GM06990 (cell line): ENCODE measurements at regions not wholly inside any gene's neighbourhood (a gene's known extent, or its start where the extent isn't known, plus 50 kb on each side); places are given as distances from the start of the nearest gene placed in this dataset.

Experiments used
- DNase-seq: peaks from one replicate; pipeline ENCODE4 v3.0.0-alpha.2; 2011; ENCODE audit not compliant: insufficient read length; ENCODE audit errors: extremely low read depth
- H3K27me3 ChIP-seq: replicated peaks from 2 replicates; pipeline ENCODE4 v1.6.0; 2011; ENCODE audit warnings: low read length; ENCODE audit not compliant: control insufficient read depth, insufficient read depth
- H3K36me3 ChIP-seq: 2 replicates; pipeline ENCODE4 v1.5.1; 2011; ENCODE audit warnings: low read length; ENCODE audit not compliant: control insufficient read depth, insufficient read depth
- H3K4me3 ChIP-seq: replicated peaks from 2 replicates; pipeline ENCODE4 v1.5.1; 2011; ENCODE audit warnings: low read depth, mild to moderate bottlenecking, control low read depth, low read length
- TF ChIP-seq, protein P1 (sequence below): IDR thresholded peaks from 2 replicates; pipeline ENCODE4 v1.5.1; 2011; ENCODE audit warnings: low read length, control low read depth, mild to moderate bottlenecking, inconsistent platforms; ENCODE audit not compliant: insufficient read depth, poor library complexity, severe bottlenecking

DNA sequence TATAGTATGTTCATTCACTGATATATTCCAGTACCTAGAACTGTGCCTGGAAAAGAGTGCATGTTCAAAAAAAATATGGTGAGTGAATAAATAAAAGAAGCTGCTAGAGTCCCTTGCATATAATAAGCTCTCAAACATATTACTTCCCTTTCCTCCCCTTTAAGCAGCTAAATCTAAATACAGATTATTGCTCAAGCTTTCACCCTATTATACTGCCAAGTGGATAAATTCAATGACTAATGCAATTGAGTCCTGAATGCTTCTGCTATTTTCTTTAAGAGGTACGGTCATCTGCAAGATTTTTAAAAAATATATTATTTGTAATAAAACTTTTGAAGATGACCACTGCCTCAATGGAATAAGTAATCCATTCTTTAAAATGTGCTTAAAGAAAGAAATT, 248.4 kb downstream of the PLK2 start:
- DNase-seq, result no peak
- Histone ChIP-seq H3K4me3 (no peak overlapping the region), H3K36me3 (no peaks in the 10 kb centered on the region), H3K27me3 (no peaks in the 10 kb centered on the region)
- TF ChIP-seq, protein P1, sequence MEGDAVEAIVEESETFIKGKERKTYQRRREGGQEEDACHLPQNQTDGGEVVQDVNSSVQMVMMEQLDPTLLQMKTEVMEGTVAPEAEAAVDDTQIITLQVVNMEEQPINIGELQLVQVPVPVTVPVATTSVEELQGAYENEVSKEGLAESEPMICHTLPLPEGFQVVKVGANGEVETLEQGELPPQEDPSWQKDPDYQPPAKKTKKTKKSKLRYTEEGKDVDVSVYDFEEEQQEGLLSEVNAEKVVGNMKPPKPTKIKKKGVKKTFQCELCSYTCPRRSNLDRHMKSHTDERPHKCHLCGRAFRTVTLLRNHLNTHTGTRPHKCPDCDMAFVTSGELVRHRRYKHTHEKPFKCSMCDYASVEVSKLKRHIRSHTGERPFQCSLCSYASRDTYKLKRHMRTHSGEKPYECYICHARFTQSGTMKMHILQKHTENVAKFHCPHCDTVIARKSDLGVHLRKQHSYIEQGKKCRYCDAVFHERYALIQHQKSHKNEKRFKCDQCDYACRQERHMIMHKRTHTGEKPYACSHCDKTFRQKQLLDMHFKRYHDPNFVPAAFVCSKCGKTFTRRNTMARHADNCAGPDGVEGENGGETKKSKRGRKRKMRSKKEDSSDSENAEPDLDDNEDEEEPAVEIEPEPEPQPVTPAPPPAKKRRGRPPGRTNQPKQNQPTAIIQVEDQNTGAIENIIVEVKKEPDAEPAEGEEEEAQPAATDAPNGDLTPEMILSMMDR, result no peak

DNA sequence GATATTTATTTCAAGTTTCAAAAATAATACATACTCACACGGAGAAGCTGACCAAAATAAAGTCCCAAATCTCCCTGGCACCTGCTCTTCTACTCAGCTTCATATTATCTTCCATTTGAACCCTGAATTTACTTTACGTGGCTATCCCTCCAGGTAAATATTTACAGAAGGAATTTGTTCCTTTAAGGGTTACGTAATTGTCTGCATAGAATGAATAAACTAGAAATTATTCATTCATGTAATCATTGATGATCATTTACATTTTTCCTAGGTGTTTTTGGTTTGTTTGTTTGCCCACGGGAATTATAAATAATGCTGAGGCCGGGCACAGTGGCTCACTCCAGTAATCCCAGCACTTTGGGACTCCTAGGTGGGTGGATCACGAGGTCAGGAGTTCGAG, 251.2 kb downstream of the PLK2 start:
- no peaks in the 10 kb centered on the region for H3K36me3 ChIP-seq
- DNase-seq, result no peak
- H3K4me3 ChIP-seq, result no peak overlapping the region
- TF ChIP-seq, protein P1, result no peak
- no peaks in the 10 kb centered on the region for H3K27me3 ChIP-seq

DNA sequence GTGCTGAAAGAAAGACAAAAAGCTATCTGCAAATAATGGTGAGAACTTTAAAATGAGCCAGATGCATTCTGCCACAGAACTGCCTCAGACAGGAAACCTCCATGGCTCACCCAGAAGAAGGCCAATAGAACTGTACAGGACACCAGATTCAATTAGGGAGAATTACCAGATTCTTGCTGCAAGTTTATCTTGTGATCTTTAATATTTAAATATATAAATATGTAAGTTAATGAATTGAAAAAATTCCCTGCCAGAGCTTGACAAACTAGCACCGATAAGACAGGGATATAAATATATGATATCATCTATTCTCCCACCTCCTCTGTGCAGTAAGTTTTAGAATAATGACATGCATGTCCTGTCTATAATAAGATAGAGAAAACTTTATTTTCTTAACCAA, 252.8 kb downstream of the PLK2 start:
- Histone ChIP-seq H3K36me3 (no peaks in the 10 kb centered on the region), H3K27me3 (no peaks in the 10 kb centered on the region), H3K4me3 (no peak overlapping the region)
- DNase-seq, result no peak
- TF ChIP-seq, protein P1, result no peak

DNA sequence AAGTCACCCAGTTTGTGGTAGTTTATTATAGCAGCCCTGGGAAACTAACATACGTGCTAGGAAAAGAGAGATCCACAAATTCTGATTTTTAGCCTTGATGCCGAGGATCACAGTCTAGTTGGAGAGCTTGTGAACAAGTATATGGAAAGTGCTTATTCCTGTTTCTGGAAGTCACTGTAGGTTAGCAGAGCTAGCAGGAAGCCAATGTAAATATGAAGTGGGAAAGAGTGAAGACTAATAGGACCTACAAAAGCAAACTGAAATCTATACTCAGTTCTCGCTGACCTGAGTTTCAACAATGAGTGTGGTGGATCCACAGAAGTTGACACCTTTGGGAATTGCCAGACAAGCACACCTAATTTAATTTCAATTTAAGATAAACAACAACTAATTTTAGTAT, 254.9 kb downstream of the PLK2 start:
- H3K36me3 ChIP-seq, result no peaks in the 10 kb centered on the region
- no peak for DNase-seq
- H3K4me3 ChIP-seq, result no peak overlapping the region
- no peaks in the 10 kb centered on the region for H3K27me3 ChIP-seq
- TF ChIP-seq, protein P1, result no peak

DNA sequence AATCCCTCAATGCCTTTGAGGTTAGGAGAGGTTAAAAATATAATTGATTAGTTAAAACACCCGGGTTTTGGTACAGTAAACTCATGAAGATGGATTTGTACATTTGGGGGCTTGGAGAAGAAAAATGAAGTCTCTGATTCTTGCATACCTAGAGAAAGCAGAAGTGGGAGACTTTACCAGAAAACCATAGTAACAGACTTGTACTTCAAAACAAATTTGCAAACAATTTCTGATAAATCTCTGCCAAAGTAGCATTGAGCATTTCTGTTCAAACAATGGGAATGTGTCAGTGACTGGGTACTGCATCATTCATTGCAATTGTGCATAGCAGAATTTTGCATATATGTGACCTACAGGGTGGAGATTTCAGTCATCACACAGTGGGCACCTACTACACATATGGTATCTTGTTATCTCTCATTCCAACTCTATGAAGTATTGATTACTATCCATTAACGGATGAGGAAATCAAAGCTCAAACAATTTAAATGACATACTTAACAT, 256.9 kb downstream of the PLK2 start:
- no peak overlapping the region for H3K4me3 ChIP-seq
- no peaks in the 10 kb centered on the region for H3K36me3 ChIP-seq
- no peak for DNase-seq
- TF ChIP-seq, protein P1, result no peak
- no peaks in the 10 kb centered on the region for H3K27me3 ChIP-seq

DNA sequence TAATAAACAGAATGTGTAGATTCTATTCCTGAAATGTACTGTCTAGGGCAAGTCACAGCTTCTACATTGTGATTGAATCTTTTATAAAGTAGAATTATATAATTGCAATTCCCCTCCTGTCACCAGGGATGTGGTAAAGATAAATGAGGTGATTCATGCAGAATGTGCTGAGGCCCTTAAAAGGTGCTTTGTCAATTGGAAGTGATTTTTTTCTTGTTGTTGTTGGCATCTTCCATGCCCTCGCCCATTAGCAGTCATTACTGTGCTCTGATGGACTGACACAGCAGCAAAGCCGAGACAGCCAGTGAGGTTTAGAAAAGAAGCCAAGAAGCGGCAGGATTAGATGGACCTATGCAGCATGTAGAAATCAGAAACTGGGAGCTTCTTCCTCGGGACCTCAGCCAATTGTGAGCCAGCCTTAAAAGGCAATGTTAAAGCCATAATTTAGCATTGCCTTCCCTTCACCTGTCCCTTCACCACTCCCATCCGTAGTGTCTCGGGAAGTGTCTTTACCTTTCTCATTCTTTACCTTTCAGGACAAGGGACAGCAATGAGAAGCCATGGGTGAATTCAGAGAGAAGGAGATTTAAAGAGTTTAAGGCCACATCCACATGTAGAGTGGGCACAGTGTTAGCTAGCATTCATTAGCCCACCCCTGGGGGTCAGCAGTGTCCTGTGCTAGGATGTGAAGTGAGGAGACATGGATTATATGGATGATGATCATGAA, 257.8 kb downstream of the PLK2 start:
- Histone ChIP-seq H3K4me3 (no peak overlapping the region), H3K36me3 (no peaks in the 10 kb centered on the region), H3K27me3 (no peaks in the 10 kb centered on the region)
- TF ChIP-seq, protein P1, result no peak
- no peak for DNase-seq
